HL-60 (cell line): ENCODE measurements at regions not wholly inside any gene's neighbourhood (a gene's known extent, or its start where the extent isn't known, plus 50 kb on each side); places are given as distances from the start of the nearest gene placed in this dataset.

ENCODE experiments used
- POLR2AphosphoS5 ChIP-seq: IDR thresholded peaks from 2 replicates; pipeline ENCODE4 v1.6.1; 2012; ENCODE audit warnings: low read depth
- TF ChIP-seq, protein P1 (sequence below): IDR thresholded peaks from 2 replicates; pipeline ENCODE4 v1.6.1; 2012; ENCODE audit warnings: low read depth; ENCODE audit not compliant: insufficient replicate concordance
- TF ChIP-seq, protein P2 (sequence below): IDR thresholded peaks from one replicate; pipeline ENCODE4 v1.5.1; 2011; ENCODE audit warnings: low read length, control low read depth, inconsistent platforms; ENCODE audit not compliant: insufficient read depth

DNA sequence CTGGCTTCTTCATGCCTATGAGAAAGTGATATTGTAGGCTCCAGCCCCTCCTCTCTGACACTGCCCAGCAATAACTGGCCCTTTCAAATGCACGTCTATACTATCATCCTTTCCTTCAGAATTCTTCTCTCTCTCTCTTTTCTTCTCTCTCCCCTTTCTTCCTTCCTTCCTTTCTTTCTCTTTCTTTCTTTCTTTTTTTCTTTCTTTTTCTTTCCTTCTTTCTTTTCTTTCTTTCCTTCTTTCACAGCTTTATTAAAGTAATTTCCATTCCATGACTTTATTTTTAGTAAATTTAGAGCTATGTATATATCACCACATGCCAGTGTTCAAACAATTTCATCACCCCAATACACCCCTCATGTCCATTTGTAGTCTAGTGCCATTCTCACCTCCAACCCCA lies 302.1 kb downstream of the RPAP3 start:
- TF ChIP-seq, protein P1, sequence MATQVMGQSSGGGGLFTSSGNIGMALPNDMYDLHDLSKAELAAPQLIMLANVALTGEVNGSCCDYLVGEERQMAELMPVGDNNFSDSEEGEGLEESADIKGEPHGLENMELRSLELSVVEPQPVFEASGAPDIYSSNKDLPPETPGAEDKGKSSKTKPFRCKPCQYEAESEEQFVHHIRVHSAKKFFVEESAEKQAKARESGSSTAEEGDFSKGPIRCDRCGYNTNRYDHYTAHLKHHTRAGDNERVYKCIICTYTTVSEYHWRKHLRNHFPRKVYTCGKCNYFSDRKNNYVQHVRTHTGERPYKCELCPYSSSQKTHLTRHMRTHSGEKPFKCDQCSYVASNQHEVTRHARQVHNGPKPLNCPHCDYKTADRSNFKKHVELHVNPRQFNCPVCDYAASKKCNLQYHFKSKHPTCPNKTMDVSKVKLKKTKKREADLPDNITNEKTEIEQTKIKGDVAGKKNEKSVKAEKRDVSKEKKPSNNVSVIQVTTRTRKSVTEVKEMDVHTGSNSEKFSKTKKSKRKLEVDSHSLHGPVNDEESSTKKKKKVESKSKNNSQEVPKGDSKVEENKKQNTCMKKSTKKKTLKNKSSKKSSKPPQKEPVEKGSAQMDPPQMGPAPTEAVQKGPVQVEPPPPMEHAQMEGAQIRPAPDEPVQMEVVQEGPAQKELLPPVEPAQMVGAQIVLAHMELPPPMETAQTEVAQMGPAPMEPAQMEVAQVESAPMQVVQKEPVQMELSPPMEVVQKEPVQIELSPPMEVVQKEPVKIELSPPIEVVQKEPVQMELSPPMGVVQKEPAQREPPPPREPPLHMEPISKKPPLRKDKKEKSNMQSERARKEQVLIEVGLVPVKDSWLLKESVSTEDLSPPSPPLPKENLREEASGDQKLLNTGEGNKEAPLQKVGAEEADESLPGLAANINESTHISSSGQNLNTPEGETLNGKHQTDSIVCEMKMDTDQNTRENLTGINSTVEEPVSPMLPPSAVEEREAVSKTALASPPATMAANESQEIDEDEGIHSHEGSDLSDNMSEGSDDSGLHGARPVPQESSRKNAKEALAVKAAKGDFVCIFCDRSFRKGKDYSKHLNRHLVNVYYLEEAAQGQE: no peak
- TF ChIP-seq, protein P2, sequence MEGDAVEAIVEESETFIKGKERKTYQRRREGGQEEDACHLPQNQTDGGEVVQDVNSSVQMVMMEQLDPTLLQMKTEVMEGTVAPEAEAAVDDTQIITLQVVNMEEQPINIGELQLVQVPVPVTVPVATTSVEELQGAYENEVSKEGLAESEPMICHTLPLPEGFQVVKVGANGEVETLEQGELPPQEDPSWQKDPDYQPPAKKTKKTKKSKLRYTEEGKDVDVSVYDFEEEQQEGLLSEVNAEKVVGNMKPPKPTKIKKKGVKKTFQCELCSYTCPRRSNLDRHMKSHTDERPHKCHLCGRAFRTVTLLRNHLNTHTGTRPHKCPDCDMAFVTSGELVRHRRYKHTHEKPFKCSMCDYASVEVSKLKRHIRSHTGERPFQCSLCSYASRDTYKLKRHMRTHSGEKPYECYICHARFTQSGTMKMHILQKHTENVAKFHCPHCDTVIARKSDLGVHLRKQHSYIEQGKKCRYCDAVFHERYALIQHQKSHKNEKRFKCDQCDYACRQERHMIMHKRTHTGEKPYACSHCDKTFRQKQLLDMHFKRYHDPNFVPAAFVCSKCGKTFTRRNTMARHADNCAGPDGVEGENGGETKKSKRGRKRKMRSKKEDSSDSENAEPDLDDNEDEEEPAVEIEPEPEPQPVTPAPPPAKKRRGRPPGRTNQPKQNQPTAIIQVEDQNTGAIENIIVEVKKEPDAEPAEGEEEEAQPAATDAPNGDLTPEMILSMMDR: no peak
- TF ChIP-seq POLR2AphosphoS5: no peak
